ENCODE measurements at regions not wholly inside any gene's neighbourhood (a gene's known extent, or its start where the extent isn't known, plus 50 kb on each side); places are given as distances from the start of the nearest gene placed in this dataset.

DNA sequence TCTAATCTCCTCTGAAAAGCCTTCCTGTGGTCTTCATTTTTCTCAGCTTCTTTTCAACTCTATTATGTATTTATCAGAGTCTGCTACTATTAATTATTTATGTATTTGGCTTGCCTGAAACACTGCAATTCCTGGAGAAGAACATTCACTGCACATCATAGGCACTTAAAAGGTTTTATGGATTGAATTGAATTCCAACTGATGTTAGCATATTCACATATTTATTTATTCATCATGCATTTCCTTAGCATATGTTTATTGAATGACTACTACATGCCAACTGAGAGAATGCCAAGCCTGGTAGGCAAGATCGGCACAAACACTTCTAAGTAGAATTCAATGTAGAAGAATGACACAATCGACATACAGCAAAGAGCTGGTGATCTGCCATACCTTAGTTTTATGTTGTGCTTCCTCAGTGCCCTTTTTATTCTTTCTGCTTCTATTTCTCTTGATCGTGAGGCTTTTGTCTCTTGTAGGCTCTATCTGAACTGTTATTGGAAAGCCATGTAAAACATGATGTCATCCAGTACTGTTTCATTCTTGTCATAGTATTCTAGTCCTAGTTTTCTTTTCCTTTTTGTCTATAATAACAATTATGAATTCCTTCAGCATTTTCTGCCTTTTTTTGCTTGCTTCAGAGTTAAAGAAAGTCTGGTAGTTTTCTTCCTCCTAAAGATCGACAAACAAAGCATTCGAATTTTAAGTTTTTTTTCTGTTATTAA is 454.2 kb downstream of the TLE4 start:
- dilution Hi-C loops (cut with MboI; ENCODE audit: extremely low pct_ligation_motif_present, low sequenced_read_pairs): no loop called here
- no peaks in the 10 kb centered on the region for H3K9me3 ChIP-seq (ENCODE audit: control insufficient read depth, low read depth, low read length)
- no peak for FAIRE-seq
- no peaks in the 10 kb centered on the region for H3K36me3 ChIP-seq (ENCODE audit: control insufficient read depth in 2 of 2, extremely low read depth in 1 of 2, insufficient read depth in 2 of 2, low read length in 2 of 2)
- H3K27me3 ChIP-seq (ENCODE audit: control insufficient read depth, extremely low read depth, insufficient read depth, low read length): no peaks in the 10 kb centered on the region
- H3K9ac ChIP-seq (ENCODE audit: control insufficient read depth, extremely low read depth, insufficient read depth, low read length): no peak overlapping the region
- no peak overlapping the region for H3K4me2 ChIP-seq (ENCODE audit: control insufficient read depth, extremely low read depth, insufficient read depth, low read depth, low read length)
- H4K20me1 ChIP-seq (ENCODE audit: control insufficient read depth, extremely low read depth, insufficient read depth, low read length): no peaks in the 10 kb centered on the region
- H3K9me1 ChIP-seq (ENCODE audit: control insufficient read depth, extremely low read depth, insufficient read depth, low read length): no peaks in the 10 kb centered on the region
- no peaks in the 10 kb centered on the region for H3K79me2 ChIP-seq (ENCODE audit: control insufficient read depth, insufficient read depth, low read length)
- no peak for DNase-seq (ENCODE audit: low read depth, low spot score)
- H2AFZ ChIP-seq (ENCODE audit: control insufficient read depth, low read length): no peak overlapping the region
- H3K4me1 ChIP-seq (ENCODE audit: control insufficient read depth, extremely low read depth, insufficient read depth, low read length): no peaks in the 10 kb centered on the region
- no peak overlapping the region for H3K4me3 ChIP-seq (ENCODE audit: control insufficient read depth in 2 of 3, extremely low read depth in 1 of 3, insufficient read depth in 2 of 3, low read depth in 1 of 3, low read length in 3 of 3)
- H3K27ac ChIP-seq (ENCODE audit: control insufficient read depth, insufficient read depth, low read length): no peak overlapping the region
- TF ChIP-seq EZH2 (IDR thresholded peaks at IDR 0.05; ENCODE audit: low read length): no peak
- TF ChIP-seq, protein P1, sequence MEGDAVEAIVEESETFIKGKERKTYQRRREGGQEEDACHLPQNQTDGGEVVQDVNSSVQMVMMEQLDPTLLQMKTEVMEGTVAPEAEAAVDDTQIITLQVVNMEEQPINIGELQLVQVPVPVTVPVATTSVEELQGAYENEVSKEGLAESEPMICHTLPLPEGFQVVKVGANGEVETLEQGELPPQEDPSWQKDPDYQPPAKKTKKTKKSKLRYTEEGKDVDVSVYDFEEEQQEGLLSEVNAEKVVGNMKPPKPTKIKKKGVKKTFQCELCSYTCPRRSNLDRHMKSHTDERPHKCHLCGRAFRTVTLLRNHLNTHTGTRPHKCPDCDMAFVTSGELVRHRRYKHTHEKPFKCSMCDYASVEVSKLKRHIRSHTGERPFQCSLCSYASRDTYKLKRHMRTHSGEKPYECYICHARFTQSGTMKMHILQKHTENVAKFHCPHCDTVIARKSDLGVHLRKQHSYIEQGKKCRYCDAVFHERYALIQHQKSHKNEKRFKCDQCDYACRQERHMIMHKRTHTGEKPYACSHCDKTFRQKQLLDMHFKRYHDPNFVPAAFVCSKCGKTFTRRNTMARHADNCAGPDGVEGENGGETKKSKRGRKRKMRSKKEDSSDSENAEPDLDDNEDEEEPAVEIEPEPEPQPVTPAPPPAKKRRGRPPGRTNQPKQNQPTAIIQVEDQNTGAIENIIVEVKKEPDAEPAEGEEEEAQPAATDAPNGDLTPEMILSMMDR (optimal IDR thresholded peaks at IDR 0.05 in 1 of 3, IDR thresholded peaks at IDR 0.05 in 1 of 3, conservative IDR thresholded peaks at IDR 0.05 in 1 of 3; ENCODE audit: extremely low read depth in 1 of 3, insufficient read depth in 2 of 3, low read length in 3 of 3): no peak

DNA sequence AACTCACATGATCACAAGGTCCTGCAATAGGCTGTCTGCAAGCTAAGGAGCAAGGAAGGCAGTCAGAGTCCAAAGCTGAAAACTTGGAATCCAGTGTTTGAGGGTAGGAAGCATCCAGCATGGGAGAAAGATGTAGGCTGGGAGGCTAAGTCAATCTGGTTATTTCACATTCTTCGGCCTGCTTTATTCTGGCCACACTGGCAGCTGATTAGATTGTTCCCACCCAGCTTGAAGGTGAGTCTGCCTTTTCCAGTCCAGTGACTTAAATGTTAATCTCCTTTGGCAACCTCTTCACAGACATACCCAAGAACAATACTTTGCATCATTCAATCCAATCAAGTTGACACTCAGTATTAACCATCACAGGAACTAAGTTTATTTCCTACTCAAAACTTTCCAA is 453.4 kb downstream of the TLE4 start:
- Histone ChIP-seq H3K27me3 (ENCODE audit: control insufficient read depth, extremely low read depth, insufficient read depth, low read length) (no peaks in the 10 kb centered on the region), H3K4me3 (ENCODE audit: control insufficient read depth in 2 of 3, extremely low read depth in 1 of 3, insufficient read depth in 2 of 3, low read depth in 1 of 3, low read length in 3 of 3) (no peak overlapping the region), H3K4me1 (ENCODE audit: control insufficient read depth, extremely low read depth, insufficient read depth, low read length) (no peaks in the 10 kb centered on the region), H3K9ac (ENCODE audit: control insufficient read depth, extremely low read depth, insufficient read depth, low read length) (no peak overlapping the region), H4K20me1 (ENCODE audit: control insufficient read depth, extremely low read depth, insufficient read depth, low read length) (no peaks in the 10 kb centered on the region), H3K27ac (ENCODE audit: control insufficient read depth, insufficient read depth, low read length) (no peak overlapping the region), H3K4me2 (ENCODE audit: control insufficient read depth, extremely low read depth, insufficient read depth, low read depth, low read length) (no peak overlapping the region), H3K9me3 (ENCODE audit: control insufficient read depth, low read depth, low read length) (no peaks in the 10 kb centered on the region), H3K79me2 (ENCODE audit: control insufficient read depth, insufficient read depth, low read length) (no peaks in the 10 kb centered on the region), H2AFZ (ENCODE audit: control insufficient read depth, low read length) (no peak overlapping the region), H3K9me1 (ENCODE audit: control insufficient read depth, extremely low read depth, insufficient read depth, low read length) (no peaks in the 10 kb centered on the region), H3K36me3 (ENCODE audit: control insufficient read depth in 2 of 2, extremely low read depth in 1 of 2, insufficient read depth in 2 of 2, low read length in 2 of 2) (no peaks in the 10 kb centered on the region)
- dilution Hi-C loops (cut with MboI; ENCODE audit: extremely low pct_ligation_motif_present, low sequenced_read_pairs): no loop called here
- DNase-seq (ENCODE audit: low read depth, low spot score): no peak
- FAIRE-seq: no peak
- TF ChIP-seq, protein P1 (optimal IDR thresholded peaks at IDR 0.05 in 1 of 3, IDR thresholded peaks at IDR 0.05 in 1 of 3, conservative IDR thresholded peaks at IDR 0.05 in 1 of 3; ENCODE audit: extremely low read depth in 1 of 3, insufficient read depth in 2 of 3, low read length in 3 of 3): no peak
- no peak for TF ChIP-seq EZH2 (IDR thresholded peaks at IDR 0.05; ENCODE audit: low read length)
